Activated CD8-positive, alpha-beta memory T cell treated with anti-CD3 and anti-CD28 coated beads for 36 hours (primary cell): ENCODE measurements at regions not wholly inside any gene's neighbourhood (a gene's known extent, or its start where the extent isn't known, plus 50 kb on each side); places are given as distances from the start of the nearest gene placed in this dataset.

Experiments
- CTCF ChIA-PET: fragments of 350-600 bp; sonication (Branson Sonifier 250); formaldehyde crosslinking; loops from one replicate; lab custom pipeline; 2021; ENCODE audit warnings: antibody characterized with exemption; lab: Charles Lee
- POLR2A ChIA-PET: fragments of 350-600 bp; sonication (Branson Sonifier 250); formaldehyde crosslinking; loops from one replicate; lab custom pipeline; 2021; ENCODE audit warnings: antibody characterized with exemption; lab: Charles Lee

- POLR2A ChIA-PET: no interaction called here
- CTCF ChIA-PET: no interaction called here
Observed at GRCh38 chr7:41633690-41634089, 69.2 kb downstream of the INHBA start.

GRCh38 chr7:41630741-41631140, 72.1 kb downstream of the INHBA start:
- POLR2A ChIA-PET: no interaction called here
- CTCF ChIA-PET: no interaction called here

GRCh38 chr7:41629711-41630111, 73.2 kb downstream of the INHBA start:
- POLR2A ChIA-PET: no interaction called here
- CTCF ChIA-PET: no interaction called here

GRCh38 chr7:41628901-41629300, 74.0 kb downstream of the INHBA start:
- ChIA-PET POLR2A (no interaction called here), CTCF (no interaction called here)

- ChIA-PET CTCF (no interaction called here), POLR2A (no interaction called here)
Observed at GRCh38 chr7:41627645-41628298, 75.1 kb downstream of the INHBA start.

GRCh38 chr7:41624818-41625217, 78.1 kb downstream of the INHBA start:
- CTCF ChIA-PET: no interaction called here

GRCh38 chr7:41621953-41622831, 80.7 kb downstream of the INHBA start:
- CTCF ChIA-PET: no interaction called here

More at GRCh38 chr7:41624818-41625217, 78.1 kb downstream of the INHBA start:
- POLR2A ChIA-PET: no interaction called here

GRCh38 chr7:41617987-41618386, 84.9 kb downstream of the INHBA start:
- ChIA-PET CTCF (no interaction called here), POLR2A (no interaction called here)

More at GRCh38 chr7:41621953-41622831, 80.7 kb downstream of the INHBA start:
- POLR2A ChIA-PET: no interaction called here

- ChIA-PET POLR2A (no interaction called here), CTCF (no interaction called here)
Observed at GRCh38 chr7:41612798-41613197, 90.1 kb downstream of the INHBA start.

- ChIA-PET POLR2A (no interaction called here), CTCF (no interaction called here)
Observed at GRCh38 chr7:41612386-41612785, 90.5 kb downstream of the INHBA start.

GRCh38 chr7:41608447-41608846, 94.4 kb downstream of the INHBA start:
- ChIA-PET POLR2A (no interaction called here), CTCF (no interaction called here)

GRCh38 chr7:41603985-41604384, 98.9 kb downstream of the INHBA start:
- ChIA-PET POLR2A (no interaction called here), CTCF (interaction anchor here (0.7 kb wide), 1 partner anchor 1157 kb away, joined by 4 read pairs; no protein-coding TSS in a partner anchor)

- CTCF ChIA-PET: no interaction called here
- POLR2A ChIA-PET: no interaction called here
Observed at GRCh38 chr7:41599760-41600159, 103.1 kb downstream of the INHBA start.

GRCh38 chr7:41592794-41593193, 110.1 kb downstream of the INHBA start:
- CTCF ChIA-PET: no interaction called here
- POLR2A ChIA-PET: no interaction called here

- POLR2A ChIA-PET: no interaction called here
- CTCF ChIA-PET: no interaction called here
Observed at GRCh38 chr7:41592236-41592635, 110.7 kb downstream of the INHBA start.

GRCh38 chr7:41590986-41591385, 111.9 kb downstream of the INHBA start:
- CTCF ChIA-PET: no interaction called here
- POLR2A ChIA-PET: no interaction called here

- ChIA-PET POLR2A (no interaction called here), CTCF (no interaction called here)
Observed at GRCh38 chr7:41588341-41588740, 114.5 kb downstream of the INHBA start.

GRCh38 chr7:41586931-41587640, 115.8 kb downstream of the INHBA start:
- POLR2A ChIA-PET: no interaction called here

GRCh38 chr7:41584746-41585145, 118.1 kb downstream of the INHBA start:
- CTCF ChIA-PET: no interaction called here
- POLR2A ChIA-PET: no interaction called here

More at GRCh38 chr7:41586931-41587640, 115.8 kb downstream of the INHBA start:
- CTCF ChIA-PET: no interaction called here

- ChIA-PET POLR2A (no interaction called here), CTCF (no interaction called here)
Observed at GRCh38 chr7:41582116-41582515, 120.8 kb downstream of the INHBA start.
